ENCODE measurements at regions not wholly inside any gene's neighbourhood (a gene's known extent, or its start where the extent isn't known, plus 50 kb on each side); places are given as distances from the start of the nearest gene placed in this dataset.
"Not testable (repeated sequence)": the region's sequence is repeated elsewhere in the genome, so short reads cannot be mapped to it uniquely, and the experiment has no call there.

GRCh38 chr4:124978536-124978935 lies 266.0 kb upstream of the ANKRD50 start:
- not testable (repeated sequence) for DNase-seq

GRCh38 chr4:124977045-124977444 lies 264.5 kb upstream of the ANKRD50 start:
- DNase-seq = no peak

- DNase-seq = no peak
Observed at GRCh38 chr4:124974152-124974551, 261.6 kb upstream of the ANKRD50 start.

- DNase-seq = no peak
Observed at GRCh38 chr4:124973716-124974115, 261.2 kb upstream of the ANKRD50 start.

GRCh38 chr4:124970011-124970410 lies 257.5 kb upstream of the ANKRD50 start:
- no peak for DNase-seq

- no peak for DNase-seq
Observed at GRCh38 chr4:124965497-124965891, 253.0 kb upstream of the ANKRD50 start.

- DNase-seq = no peak
Observed at GRCh38 chr4:124964852-124965496, 252.4 kb upstream of the ANKRD50 start.

- DNase-seq = no peak
Observed at GRCh38 chr4:124964251-124964650, 251.7 kb upstream of the ANKRD50 start.

- DNase-seq = no peak
Observed at GRCh38 chr4:124961138-124961750, 248.7 kb upstream of the ANKRD50 start.

GRCh38 chr4:124958847-124959246 lies 246.3 kb upstream of the ANKRD50 start:
- no peak for DNase-seq

- DNase-seq = no peak
Observed at GRCh38 chr4:124955476-124955875, 242.9 kb upstream of the ANKRD50 start.

GRCh38 chr4:124954046-124954445 lies 241.5 kb upstream of the ANKRD50 start:
- no peak for DNase-seq

GRCh38 chr4:124953486-124953885 lies 241.0 kb upstream of the ANKRD50 start:
- no peak for DNase-seq

- no peak for DNase-seq
Observed at GRCh38 chr4:124953061-124953460, 240.5 kb upstream of the ANKRD50 start.

- no peak for DNase-seq
Observed at GRCh38 chr4:124952601-124953000, 240.1 kb upstream of the ANKRD50 start.

GRCh38 chr4:124948976-124949597 lies 236.6 kb upstream of the ANKRD50 start:
- DNase-seq = no peak

GRCh38 chr4:124947622-124948265 lies 235.2 kb upstream of the ANKRD50 start:
- no peak for DNase-seq

- no peak for DNase-seq
Observed at GRCh38 chr4:124946696-124947095, 234.2 kb upstream of the ANKRD50 start.

- DNase-seq = no peak
Observed at GRCh38 chr4:124945422-124945821, 232.9 kb upstream of the ANKRD50 start.

- DNase-seq = no peak
Observed at GRCh38 chr4:124943938-124944337, 231.4 kb upstream of the ANKRD50 start.

- DNase-seq = no peak
Observed at GRCh38 chr4:124943145-124943889, 230.8 kb upstream of the ANKRD50 start.

- DNase-seq = no peak
Observed at GRCh38 chr4:124941267-124941666, 228.7 kb upstream of the ANKRD50 start.

- no peak for DNase-seq
Observed at GRCh38 chr4:124940387-124940786, 227.9 kb upstream of the ANKRD50 start.

Measured in NCI-H1105 treated with DMSO at 0.1 percent for 48 hours (cell line).